GM19025 (cell line): ENCODE measurements at regions not wholly inside any gene's neighbourhood (a gene's known extent, or its start where the extent isn't known, plus 50 kb on each side); places are given as distances from the start of the nearest gene placed in this dataset.
"Not testable (repeated sequence)": the region's sequence is repeated elsewhere in the genome, so short reads cannot be mapped to it uniquely, and the experiment has no call there.

Experiments
- ATAC-seq: cut with Tn5 transposase; IDR thresholded peaks from one replicate; pipeline ENCODE4 v1.9.1; 2021; ENCODE audit warnings: mild to moderate bottlenecking, low read depth, moderate library complexity; ENCODE audit not compliant: unreplicated experiment

- ATAC-seq: not testable (repeated sequence)
Observed at GRCh38 chr20:30378721-30379120, 878.7 kb upstream of the DEFB115 start.

GRCh38 chr20:30384841-30385240 lies 872.6 kb upstream of the DEFB115 start:
- ATAC-seq: not testable (repeated sequence)

- ATAC-seq: not testable (repeated sequence)
Observed at GRCh38 chr20:30386099-30386498, 871.4 kb upstream of the DEFB115 start.

GRCh38 chr20:30387823-30388222 lies 869.6 kb upstream of the DEFB115 start:
- not testable (repeated sequence) for ATAC-seq

- ATAC-seq: not testable (repeated sequence)
Observed at GRCh38 chr20:30393523-30393922, 863.9 kb upstream of the DEFB115 start.

- ATAC-seq: not testable (repeated sequence)
Observed at GRCh38 chr20:30397111-30397510, 860.4 kb upstream of the DEFB115 start.

GRCh38 chr20:30405061-30405460 lies 852.4 kb upstream of the DEFB115 start:
- not testable (repeated sequence) for ATAC-seq

GRCh38 chr20:30405585-30405984 lies 851.9 kb upstream of the DEFB115 start:
- ATAC-seq: not testable (repeated sequence)

- not testable (repeated sequence) for ATAC-seq
Observed at GRCh38 chr20:30406370-30406769, 851.1 kb upstream of the DEFB115 start.

- no peak for ATAC-seq
Observed at GRCh38 chr20:30412972-30413371, 844.5 kb upstream of the DEFB115 start.

GRCh38 chr20:30417387-30417786 lies 840.1 kb upstream of the DEFB115 start:
- not testable (repeated sequence) for ATAC-seq

- ATAC-seq: not testable (repeated sequence)
Observed at GRCh38 chr20:30418378-30418777, 839.1 kb upstream of the DEFB115 start.

GRCh38 chr20:30419466-30419865 lies 838.0 kb upstream of the DEFB115 start:
- no peak for ATAC-seq

GRCh38 chr20:30419871-30420420 lies 837.5 kb upstream of the DEFB115 start:
- ATAC-seq: not testable (repeated sequence)
